Non-pigmented ciliary epithelial cell (primary cell): ENCODE measurements at regions not wholly inside any gene's neighbourhood (a gene's known extent, or its start where the extent isn't known, plus 50 kb on each side); places are given as distances from the start of the nearest gene placed in this dataset.

Experiments
- DNase-seq: peaks from one replicate; pipeline ENCODE4 v3.0.0-alpha.2; 2010; ENCODE audit warnings: low read depth

DNA sequence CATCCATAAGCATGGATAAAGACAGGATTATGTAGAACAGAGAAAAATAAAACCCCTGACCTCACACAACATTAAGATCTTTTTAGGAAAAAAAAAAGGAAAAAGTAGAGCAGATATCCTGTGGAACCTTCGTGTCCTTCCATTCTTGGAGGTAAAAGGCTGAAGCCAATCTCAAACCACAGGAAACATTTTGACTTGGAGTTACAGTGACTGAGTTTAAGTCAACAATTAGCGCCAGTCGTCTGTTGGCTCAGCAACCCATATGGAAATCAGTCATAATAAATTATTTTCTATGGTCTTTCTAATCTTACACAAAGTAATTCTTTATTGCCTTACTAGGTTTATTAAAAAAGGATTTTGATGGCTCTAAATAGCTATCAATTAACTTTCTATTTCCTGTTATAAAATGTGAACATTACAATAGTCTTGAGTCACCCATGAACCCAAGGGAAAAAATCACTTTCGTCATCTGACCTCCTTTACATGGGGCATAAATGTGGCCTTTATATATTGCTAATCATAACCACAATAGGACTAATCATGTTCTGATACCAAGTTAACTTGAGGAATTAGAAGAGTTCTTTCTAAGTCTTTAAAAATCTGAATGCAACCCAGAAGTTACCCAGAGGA lies 592.9 kb downstream of the TFAP2B start:
- no peak for DNase-seq

DNA sequence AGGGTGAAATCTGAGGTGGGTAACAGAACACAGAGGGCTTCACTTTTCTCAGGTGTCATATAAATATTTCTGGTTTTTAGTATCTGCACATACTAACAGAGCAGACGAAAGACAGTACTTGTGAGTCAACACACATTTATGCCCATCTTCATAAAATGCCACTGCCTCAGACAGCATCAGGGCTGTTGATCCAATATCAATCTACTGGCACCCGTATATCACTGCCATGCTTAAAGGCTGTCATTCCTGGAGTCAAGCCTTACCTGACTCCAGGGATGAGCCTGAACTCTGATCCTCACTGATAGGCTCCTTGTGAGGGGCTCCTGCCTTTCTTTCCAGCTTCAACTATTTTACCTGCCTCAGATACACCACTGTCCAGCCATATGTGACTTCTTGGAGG lies 595.7 kb downstream of the TFAP2B start:
- DNase-seq = no peak

- no peak for DNase-seq
These were observed 596.8 kb downstream of the TFAP2B start for GRCh38 chr6:51415501-51415900.

GRCh38 chr6:51429017-51429712 lies 610.5 kb downstream of the TFAP2B start:
- no peak for DNase-seq

GRCh38 chr6:51430589-51430988 lies 611.9 kb downstream of the TFAP2B start:
- DNase-seq = no peak

GRCh38 chr6:51432481-51432880 lies 613.8 kb downstream of the TFAP2B start:
- no peak for DNase-seq

DNA sequence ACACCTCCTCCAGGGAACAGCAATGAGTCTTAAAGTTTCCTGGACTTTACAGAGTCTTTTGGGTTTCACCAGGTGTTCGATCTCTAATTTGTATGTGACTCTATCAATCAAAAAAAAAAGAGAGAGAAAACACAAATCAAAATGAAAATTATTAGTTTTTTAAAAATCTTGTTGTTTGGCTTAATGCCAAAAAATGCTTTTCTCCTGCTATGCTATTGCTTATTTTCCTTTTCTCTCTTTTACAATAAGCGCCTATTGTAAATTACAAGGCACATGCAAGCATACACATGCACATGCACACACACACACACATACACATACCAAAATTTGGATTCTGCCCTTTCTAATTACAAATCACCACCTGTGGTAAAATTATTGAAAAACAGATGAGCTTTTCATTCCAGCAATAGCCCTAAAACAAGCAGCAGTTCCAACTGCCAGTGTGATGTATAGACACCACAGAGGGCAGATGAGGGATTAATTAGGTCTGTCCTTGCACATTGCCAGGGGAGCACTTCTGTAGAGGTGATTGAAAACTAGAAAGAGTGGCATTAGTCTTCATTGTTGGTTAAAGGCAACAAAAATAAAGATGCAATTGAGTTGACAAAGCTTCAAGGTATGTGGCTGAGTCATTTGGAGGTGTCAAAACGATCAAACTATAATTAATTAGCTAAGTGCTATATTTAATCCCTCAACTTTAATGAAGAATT lies 631.7 kb downstream of the TFAP2B start:
- no peak for DNase-seq

- DNase-seq = no peak
These were observed 632.3 kb downstream of the TFAP2B start for GRCh38 chr6:51450958-51451357.

DNA sequence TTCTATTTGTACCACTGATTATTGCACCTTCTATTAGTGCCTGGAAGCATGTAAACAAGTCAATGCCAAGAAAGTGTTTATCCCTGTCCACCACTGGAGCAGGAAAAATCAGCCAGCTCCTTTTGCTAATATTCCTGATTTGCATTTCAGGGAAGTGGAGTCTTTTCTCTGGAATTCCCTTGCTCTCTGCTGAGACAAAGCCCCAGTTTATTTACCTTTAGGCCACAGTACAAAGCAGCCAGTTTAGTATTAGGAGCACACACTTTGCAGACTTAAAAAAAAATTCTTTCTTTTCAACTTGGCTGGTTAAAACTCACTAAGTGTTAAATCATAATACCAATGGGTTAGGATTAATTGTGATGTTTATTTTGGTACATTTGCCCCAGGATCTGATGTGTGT lies 631.1 kb downstream of the PKHD1 start:
- no peak for DNase-seq

GRCh38 chr6:51459958-51460357 lies 627.5 kb downstream of the PKHD1 start:
- DNase-seq = no peak

- no peak for DNase-seq
These were observed 624.5 kb downstream of the PKHD1 start for GRCh38 chr6:51462896-51463295.

- no peak for DNase-seq
These were observed 624.1 kb downstream of the PKHD1 start for GRCh38 chr6:51463321-51463720.

GRCh38 chr6:51464956-51465355 lies 622.5 kb downstream of the PKHD1 start:
- no peak for DNase-seq

DNA sequence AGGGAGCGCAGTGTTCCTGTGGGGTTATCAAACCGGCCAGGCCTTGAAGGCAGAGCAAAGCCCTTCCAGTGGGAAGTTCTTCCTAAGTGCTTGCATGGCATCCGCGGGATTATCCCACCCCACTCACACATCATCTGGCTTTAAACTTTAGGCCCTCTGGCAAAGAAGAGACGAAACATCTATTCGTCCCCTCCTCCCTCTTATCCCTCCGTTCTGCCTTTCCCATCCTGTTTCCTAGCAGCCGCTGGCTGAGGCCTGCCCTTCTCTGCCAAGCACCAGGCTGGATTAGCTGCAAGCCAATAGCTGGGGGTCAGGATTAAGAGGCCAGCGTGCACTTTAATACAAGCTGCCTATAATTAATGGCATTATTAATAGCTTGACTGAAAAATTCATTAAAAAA lies 621.0 kb downstream of the PKHD1 start:
- DNase-seq = no peak

DNA sequence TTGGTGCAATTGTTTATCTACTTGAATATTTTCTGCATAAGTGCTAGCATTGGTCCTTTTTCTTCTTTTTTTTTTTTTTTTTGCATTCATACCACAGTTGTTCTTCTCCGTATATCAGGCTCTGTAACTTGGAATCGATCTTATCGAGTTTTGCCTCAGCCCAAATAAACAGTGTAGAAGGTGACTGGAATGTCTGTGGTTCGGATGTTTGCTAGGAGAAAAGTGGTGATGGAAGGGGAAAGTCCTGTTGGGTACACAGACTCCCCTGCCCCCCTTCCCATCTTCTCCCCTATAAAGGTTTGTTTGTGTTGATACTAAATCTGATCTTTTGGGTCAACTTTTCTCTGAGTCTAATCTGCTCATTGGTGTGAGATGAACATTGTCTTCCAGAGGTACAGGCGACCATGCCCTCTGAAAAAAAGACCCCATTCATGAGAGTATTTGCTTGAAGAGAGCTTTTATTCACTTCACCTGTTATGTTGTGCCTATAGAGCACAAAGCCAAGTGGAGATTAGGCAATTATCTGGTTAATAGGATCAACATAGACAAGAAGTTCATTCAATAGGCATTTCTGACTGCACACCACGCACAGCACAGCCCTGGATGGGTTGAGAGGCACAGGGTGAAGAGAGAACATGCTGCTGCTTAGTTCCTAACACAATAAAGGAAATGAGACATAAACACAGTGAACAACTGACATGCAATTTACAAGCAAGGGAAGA lies 620.0 kb downstream of the PKHD1 start:
- no peak for DNase-seq

DNA sequence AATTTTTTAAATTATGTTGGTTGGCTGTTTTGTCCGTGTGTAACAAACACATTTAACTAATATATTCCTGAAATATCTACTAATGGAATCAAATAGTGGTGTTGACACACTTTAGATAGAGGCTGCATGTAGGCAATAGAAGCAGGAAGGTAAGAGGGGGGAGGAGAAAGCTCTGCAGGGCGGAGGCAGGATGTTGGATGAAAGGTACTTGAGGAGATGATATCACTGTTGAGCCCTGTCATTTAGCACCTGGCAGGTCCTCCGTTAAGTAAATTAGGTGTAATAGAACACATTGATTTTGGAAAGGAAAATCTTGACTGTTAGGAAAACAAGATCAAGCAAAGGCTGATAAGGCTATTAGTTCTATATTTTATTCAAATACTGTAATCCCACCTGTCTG lies 618.7 kb downstream of the PKHD1 start:
- no peak for DNase-seq

DNA sequence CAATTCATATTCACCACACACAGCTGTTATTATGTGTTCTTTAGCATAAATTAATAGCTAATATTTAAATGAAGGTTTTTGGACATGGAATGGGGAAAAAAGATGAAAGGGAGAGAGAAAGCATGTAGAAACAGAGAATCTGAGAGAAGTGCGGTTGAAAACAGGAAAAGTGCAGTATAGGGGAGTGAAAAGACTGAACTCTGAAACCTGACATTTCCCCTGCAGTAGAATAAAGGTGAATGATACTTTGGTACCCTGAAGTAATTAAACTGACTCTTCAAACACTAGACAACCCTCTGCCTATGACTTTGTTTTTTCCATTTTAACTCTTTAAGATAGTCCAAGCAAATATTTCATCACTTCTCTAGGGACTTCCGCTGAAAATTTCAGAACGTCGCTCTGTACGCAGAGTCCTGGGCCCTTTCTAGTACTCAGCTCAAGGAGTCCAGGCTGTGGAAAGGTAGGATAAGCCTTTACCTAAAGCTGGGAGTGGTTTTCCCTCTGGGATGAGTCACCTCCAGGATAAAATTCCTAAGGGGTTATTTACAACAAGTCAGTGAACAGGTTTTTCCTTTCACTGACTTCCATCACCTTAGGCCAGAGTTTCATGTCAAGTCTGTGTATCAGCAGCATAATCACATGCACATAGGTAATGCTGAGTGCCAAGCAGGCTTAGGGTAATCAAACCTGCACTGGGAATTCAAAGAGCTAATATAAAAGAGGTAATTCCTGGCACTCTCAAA lies 614.5 kb downstream of the PKHD1 start:
- DNase-seq = no peak

- DNase-seq = no peak
These were observed 613.1 kb downstream of the PKHD1 start for GRCh38 chr6:51474022-51474975.

DNA sequence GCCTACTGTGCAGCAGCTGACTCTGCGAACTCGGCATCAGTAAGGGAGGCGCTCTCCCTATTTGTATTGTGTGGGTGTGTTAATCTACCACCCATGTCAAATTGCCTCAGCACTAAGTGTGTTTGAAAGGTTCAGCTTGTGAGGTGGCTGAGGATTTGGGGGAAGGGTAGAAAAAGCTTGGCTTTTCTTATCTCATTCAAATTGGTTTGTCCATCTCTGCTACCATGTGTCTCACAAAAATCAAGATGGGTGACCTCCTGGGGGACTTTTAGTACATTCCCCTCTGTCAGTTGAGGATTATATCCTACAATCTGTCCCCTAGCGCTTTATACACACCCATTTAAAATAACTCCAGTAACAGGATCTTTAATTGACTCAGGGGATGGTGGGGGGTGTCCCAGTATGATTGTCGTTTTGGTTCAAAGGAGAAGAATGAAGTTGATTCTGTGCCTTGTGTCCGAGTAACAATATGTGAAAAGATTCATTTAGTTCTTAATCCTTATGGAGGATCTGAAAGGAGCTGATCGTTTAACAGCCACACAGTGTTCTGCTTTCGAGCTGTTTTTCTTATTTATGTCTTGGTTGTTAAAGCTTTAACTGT lies 609.6 kb downstream of the PKHD1 start:
- no peak for DNase-seq

GRCh38 chr6:51479296-51479695 lies 608.1 kb downstream of the PKHD1 start:
- no peak for DNase-seq
